COLO668 (cell line): ENCODE measurements at regions not wholly inside any gene's neighbourhood (a gene's known extent, or its start where the extent isn't known, plus 50 kb on each side); places are given as distances from the start of the nearest gene placed in this dataset.
A peak's percentile ranks its signal among the peaks of the same experiment; 100 is the strongest.

Experiments used
- DNase-seq: peaks from one replicate; lab custom pipeline; 2025; ENCODE audit not compliant: unreplicated experiment; lab: John Stamatoyannopoulos, UW

DNA sequence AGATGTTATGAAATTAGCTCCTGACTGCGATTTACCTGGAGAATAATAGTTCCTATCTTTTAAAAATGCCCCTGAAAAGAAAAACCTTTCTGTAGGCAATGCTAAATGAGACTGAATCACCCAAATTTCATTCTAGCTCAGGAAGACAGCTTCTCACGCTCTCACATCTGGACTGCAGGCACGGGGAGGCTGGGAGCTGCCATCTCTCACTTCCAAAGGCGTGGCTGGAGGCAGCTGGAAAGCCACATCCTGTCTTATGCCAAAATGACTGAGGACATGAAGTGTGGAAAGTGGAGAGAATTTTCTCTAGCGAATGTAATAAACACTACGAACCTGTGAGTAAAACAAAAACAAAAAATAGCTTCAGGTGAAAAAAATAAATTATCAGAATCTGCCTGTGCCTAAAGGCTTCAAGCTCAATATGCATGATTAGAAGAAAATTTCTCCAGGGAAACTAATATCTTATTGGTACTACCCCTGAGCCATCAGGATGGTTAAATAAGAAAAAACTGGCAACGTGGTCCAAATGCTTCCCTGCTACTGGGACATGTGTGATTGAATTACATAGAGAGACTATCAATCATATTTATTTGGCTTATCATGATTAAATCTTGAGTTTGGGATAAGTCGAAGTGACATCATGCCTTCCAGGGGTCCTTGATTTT lies 58.1 kb upstream of the UBL3 start:
- DNase-seq = no peak

DNA sequence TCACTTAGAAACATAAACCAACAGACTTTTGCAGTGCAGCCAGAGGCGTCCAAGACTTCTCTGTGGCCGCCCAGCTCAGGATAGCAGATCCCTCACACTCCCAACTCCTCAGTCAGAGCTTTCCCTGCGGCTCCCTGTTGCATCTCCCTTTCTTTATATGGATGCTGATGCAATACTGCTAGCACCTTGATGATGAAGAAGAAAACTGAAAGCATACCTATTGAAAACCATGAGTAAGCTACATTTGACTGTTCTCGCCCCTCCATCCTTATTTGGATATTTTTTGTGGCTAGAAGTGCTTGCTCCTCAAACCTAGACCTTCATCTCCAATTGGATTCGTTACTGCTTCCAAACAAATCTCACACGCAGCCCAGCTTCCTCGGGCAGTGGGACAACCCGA lies 57.3 kb upstream of the UBL3 start:
- no peak for DNase-seq

DNA sequence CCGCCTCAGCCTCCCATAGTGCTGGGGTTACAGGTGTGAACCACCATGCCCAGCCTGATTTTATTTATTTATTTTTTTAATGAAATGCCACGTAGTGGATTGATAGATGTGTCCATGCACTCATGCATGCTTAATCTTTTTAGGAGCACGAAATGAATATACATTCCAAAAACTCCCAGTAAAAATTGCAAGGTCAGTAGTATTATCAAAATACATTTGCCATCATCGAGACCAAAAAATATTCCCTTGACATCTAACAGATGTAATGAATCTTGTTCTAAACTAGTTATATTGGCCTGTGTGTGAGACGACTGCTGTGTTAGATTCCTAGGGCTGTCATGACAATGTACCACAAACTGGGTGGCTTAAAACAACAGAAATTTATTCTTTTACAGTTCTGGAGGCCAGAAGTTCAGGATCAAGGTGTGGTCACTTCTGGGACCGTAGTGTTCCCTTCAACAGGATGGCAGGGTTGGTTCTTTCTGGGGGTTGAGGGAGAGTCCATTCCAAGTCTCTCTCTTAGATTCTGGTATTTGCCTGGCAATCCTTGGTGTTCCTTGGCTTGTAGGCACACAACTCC lies 56.1 kb upstream of the UBL3 start:
- no peak for DNase-seq

DNA sequence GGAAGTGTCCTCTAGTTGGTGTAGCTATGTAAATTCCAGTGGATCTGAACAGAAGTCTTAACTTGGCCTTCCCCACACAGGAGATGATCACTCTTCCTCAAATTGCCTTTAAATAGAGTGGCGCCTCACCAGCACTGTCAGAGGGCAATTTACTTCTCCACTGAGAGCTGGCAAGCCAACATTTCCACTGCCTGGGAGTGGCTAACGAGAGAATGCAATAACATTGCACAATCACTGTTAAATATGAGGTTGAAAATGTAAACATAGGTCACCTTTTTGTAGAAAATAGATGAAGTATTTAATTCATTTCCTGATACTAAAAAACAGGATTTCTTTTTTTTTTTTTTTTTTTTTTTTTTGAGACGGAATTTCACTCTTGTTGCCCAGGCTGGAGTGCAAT lies 55.4 kb upstream of the UBL3 start:
- DNase-seq = no peak

DNA sequence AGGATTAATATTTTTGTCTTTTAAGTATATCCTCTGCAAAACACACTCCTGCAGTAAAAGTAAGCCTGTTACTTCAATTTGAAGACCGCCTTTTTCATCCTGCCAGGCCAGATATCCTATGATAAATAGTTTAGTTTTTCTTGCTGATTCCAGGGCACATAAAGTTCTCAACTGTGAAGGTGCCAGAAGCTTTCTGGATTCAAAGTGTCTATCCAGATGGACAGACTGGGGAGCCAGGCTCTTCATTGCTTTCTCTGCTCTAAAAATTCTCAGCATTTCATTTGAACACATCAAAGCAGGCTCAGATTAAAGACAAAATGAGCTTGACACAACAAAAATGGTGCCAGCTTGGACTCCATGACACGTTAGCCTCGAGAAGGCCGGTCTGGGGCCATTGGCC lies 53.6 kb upstream of the UBL3 start:
- no peak for DNase-seq

DNA sequence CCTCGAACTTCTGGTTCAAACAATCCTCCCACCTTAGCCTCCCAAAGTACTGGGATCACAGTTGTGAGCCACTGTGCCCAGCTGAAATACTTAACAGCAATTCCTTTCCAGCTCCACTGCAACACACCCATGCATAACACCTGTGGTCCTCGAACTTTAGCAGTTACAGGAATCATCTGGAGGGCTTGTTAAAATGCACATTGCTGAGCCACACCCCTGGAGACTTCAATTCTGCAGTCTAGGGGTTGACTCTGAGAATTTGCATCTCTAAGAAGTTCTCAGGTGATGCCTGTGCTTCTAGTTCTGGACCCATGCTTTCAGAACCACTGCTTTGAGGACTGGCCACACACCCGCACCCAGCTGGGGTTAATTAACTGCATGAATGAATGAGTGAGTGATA lies 53.1 kb upstream of the UBL3 start:
- DNase-seq = no peak

DNA sequence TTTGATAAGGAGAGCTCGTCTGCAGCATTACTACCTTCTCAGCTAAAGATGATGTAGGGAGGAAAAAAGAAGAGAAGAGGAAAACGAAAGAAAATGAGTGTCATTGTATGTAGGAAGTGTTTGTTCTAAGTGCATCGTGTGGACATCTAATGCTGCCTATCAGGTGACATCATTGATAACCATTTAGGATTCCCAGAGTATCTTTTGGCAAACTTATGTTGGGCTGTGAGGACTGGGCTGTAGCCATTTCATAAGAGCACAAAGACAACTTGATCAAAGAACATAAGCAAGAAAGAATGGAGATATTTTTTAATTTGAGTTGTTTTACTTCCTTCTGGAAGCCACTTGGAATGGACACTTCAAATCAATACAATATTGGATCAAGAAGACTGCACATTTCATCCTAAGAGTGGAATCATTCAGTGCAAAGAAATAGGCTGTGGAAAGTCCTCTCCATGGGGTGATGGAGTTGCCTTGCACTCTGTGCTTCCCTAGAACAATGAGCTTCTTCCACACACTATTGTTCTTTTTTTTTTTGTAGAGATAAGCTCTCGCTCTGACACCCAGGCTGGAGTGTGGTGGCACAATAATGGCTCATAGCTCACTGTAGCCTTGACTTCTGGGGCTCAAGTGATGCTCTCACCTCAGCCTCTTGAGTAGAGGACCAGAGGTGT lies 52.4 kb upstream of the UBL3 start:
- no peak for DNase-seq

DNA sequence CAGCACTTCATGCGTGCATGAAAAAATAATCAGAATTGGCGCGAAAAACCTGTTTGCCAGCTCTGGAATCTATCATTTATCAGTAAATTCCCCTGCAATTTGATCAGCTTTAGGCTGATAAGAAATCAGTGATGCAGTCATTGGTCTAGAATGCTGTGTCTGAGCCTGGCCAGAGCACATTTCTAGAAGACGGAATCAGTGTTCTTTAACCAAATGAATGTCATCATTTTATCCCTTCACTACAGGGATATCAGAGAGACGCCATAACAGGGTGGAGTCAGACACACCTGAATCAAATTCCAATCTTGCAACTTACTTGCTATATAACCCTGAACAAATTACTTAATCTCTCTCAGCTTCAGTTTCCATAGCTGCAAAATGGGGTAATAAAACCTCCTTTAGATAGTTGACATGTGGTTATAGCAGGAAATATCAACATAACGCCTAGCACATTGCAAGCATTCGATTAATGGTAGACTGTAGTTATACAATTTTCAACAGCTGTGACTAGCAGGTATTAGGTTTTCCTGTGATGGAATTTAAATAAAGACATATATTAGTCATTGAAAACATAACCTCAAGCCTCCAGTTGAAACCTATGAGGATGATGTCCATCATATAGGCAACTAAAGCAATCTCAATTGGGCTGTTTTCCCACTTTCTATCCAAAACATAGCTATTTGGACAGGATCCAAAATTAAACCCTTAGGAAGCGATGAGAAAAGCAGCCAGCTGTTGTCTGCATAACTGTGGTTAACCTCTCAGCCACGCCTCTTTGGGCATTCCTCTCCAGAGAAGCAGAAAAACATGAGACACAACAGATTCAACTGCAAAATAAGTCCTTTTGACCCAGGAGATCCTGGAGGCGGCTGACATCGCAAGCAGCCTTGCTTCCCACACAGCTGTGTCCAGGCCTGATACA lies 51.6 kb upstream of the UBL3 start:
- DNase-seq = peak; percentile 28
